ENCODE measurements at regions not wholly inside any gene's neighbourhood (a gene's known extent, or its start where the extent isn't known, plus 50 kb on each side); places are given as distances from the start of the nearest gene placed in this dataset.

DNA sequence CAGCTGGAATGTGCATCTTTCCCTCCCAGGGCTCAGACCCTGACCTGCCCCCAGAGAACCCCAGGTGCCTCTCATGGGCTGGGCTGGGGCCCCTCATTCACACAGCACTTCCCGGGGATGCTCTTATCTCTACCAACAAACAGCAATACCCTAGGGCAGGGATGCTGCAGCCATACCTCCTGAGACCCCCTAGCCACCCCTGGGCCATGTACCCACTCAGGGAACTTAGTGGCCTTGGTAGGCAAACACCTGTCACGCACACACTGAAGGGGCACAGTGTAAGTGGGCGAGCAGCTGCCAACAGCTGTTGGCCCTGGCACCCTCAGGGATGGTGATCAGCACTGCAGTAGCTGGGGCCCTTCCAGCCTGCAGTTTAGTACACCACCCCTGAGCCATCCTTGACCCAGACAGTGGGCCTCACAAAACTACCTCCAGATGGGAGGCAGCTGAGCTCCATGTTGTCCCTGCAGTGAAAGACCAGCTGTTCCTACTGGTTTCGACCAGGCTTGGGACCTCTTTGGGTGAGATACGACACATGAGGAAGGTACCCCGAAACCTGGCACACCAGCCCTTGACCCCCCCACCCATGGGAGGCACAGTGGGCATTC lies 1723.6 kb downstream of the TP53TG3F start:
- TF ChIP-seq, protein P1, sequence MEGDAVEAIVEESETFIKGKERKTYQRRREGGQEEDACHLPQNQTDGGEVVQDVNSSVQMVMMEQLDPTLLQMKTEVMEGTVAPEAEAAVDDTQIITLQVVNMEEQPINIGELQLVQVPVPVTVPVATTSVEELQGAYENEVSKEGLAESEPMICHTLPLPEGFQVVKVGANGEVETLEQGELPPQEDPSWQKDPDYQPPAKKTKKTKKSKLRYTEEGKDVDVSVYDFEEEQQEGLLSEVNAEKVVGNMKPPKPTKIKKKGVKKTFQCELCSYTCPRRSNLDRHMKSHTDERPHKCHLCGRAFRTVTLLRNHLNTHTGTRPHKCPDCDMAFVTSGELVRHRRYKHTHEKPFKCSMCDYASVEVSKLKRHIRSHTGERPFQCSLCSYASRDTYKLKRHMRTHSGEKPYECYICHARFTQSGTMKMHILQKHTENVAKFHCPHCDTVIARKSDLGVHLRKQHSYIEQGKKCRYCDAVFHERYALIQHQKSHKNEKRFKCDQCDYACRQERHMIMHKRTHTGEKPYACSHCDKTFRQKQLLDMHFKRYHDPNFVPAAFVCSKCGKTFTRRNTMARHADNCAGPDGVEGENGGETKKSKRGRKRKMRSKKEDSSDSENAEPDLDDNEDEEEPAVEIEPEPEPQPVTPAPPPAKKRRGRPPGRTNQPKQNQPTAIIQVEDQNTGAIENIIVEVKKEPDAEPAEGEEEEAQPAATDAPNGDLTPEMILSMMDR (IDR thresholded peaks at IDR 0.05; ENCODE audit: low read depth, low read length, poor library complexity, severe bottlenecking) = no peak
- TF ChIP-seq EZH2phosphoT487 (IDR thresholded peaks at IDR 0.05; ENCODE audit: borderline replicate concordance, low read length) = no peak

Data from DOHH2 (cell line).